ENCODE measurements at regions not wholly inside any gene's neighbourhood (a gene's known extent, or its start where the extent isn't known, plus 50 kb on each side); places are given as distances from the start of the nearest gene placed in this dataset.

DNA sequence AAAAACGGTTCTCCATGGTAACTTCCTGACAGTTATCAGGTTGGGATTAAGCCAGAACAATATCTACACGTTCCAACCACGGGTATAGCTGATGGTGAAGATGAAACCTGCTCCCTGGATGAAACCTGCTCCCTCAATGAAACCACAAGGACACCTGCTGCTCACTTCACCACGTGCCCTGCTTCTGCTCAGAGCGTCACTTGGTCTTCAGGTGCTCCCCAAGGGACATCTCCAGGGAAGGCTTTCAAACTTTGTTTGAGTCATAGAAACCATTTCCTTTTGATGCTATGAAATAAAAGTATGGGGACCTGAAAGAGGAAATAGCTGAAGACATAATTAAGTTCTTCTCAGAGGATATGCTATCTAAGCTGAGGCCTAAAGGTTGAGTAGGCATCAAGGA lies 242.4 kb downstream of the MED10 start:
- H3K36me3 Mint-ChIP-seq (ENCODE audit: insufficient read depth, unreplicated experiment) = no peaks in the 10 kb centered on the region
- BruUV-seq (replicated peaks) = no TSS peak
- no peaks in the 10 kb centered on the region for H3K27me3 Mint-ChIP-seq (ENCODE audit: unreplicated experiment)
- H3K4me3 Mint-ChIP-seq (ENCODE audit: low read depth, unreplicated experiment) = no peak overlapping the region
- CTCF ChIA-PET = no interaction called here
- H3K9me3 Mint-ChIP-seq (ENCODE audit: low read depth, unreplicated experiment) = peaks cover 7% of the 10 kb centered on the region
- no peak overlapping the region for H3K27ac Mint-ChIP-seq (ENCODE audit: unreplicated experiment)
- H3K4me1 Mint-ChIP-seq (ENCODE audit: low read depth, unreplicated experiment) = no peaks in the 10 kb centered on the region
- TF ChIP-seq, protein P1, sequence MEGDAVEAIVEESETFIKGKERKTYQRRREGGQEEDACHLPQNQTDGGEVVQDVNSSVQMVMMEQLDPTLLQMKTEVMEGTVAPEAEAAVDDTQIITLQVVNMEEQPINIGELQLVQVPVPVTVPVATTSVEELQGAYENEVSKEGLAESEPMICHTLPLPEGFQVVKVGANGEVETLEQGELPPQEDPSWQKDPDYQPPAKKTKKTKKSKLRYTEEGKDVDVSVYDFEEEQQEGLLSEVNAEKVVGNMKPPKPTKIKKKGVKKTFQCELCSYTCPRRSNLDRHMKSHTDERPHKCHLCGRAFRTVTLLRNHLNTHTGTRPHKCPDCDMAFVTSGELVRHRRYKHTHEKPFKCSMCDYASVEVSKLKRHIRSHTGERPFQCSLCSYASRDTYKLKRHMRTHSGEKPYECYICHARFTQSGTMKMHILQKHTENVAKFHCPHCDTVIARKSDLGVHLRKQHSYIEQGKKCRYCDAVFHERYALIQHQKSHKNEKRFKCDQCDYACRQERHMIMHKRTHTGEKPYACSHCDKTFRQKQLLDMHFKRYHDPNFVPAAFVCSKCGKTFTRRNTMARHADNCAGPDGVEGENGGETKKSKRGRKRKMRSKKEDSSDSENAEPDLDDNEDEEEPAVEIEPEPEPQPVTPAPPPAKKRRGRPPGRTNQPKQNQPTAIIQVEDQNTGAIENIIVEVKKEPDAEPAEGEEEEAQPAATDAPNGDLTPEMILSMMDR (IDR thresholded peaks at IDR 0.05; ENCODE audit: unreplicated experiment) = no peak
- intact Hi-C loops (cut with micrococcal nuclease; ENCODE audit: unreplicated experiment) = no loop called here
- no peak for DNase-seq

DNA sequence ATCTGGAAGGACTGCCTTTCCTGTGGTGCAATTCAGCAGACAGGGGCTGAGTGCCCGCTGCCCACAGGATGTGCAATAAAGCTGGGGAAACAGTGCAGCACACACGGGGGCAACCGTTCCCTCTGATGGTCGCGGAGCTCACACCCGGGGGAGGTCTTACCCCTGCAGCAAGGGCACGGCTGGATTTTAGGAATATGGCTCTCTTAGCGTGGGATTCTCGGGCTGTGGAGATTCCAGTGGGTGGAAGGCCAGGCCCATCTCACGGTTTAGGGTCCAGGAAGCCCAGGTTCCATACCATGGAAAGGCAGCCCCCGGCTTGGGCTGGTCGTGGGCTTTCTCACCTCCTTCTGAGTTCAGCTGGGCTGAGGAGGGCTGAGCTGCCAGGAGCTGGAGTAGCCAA lies 244.1 kb downstream of the MED10 start:
- TF ChIP-seq, protein P1 (IDR thresholded peaks at IDR 0.05; ENCODE audit: unreplicated experiment) = no peak
- DNase-seq = no peak
- Mint-ChIP-seq H3K27me3 (ENCODE audit: unreplicated experiment) (no peaks in the 10 kb centered on the region), H3K4me3 (ENCODE audit: low read depth, unreplicated experiment) (no peak overlapping the region), H3K36me3 (ENCODE audit: insufficient read depth, unreplicated experiment) (no peaks in the 10 kb centered on the region), H3K4me1 (ENCODE audit: low read depth, unreplicated experiment) (no peaks in the 10 kb centered on the region), H3K27ac (ENCODE audit: unreplicated experiment) (no peak overlapping the region), H3K9me3 (ENCODE audit: low read depth, unreplicated experiment) (peaks cover 5% of the 10 kb centered on the region)
- no TSS peak for BruUV-seq (replicated peaks)
- intact Hi-C loops (cut with micrococcal nuclease; ENCODE audit: unreplicated experiment) = no loop called here
- CTCF ChIA-PET = no interaction called here

DNA sequence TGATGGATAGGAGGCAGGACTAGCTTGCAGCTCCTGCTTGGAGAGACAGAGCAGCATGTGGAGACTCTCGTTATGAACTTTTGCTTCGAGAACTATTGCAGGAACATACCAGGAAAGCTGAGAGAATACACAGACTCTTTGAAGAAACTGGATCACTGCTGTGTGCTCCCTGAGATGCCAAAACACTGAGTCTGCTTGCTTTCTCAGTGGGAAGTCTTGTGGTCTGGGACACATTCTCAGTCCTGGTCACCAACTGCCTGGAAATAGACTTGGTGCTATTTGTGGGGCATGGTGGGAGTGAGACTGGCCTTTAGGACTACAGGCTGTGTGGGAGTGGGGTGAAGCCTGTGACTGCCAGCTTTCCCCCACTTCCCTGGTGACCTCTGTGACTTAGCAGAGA lies 252.6 kb downstream of the MED10 start:
- no peak overlapping the region for H3K27ac Mint-ChIP-seq (ENCODE audit: unreplicated experiment)
- intact Hi-C loops (cut with micrococcal nuclease; ENCODE audit: unreplicated experiment) = no loop called here
- H3K27me3 Mint-ChIP-seq (ENCODE audit: unreplicated experiment) = no peaks in the 10 kb centered on the region
- CTCF ChIA-PET = no interaction called here
- H3K4me3 Mint-ChIP-seq (ENCODE audit: low read depth, unreplicated experiment) = no peak overlapping the region
- H3K9me3 Mint-ChIP-seq (ENCODE audit: low read depth, unreplicated experiment) = peaks cover 19% of the 10 kb centered on the region
- H3K36me3 Mint-ChIP-seq (ENCODE audit: insufficient read depth, unreplicated experiment) = no peaks in the 10 kb centered on the region
- DNase-seq = no peak
- BruUV-seq (replicated peaks) = no TSS peak
- H3K4me1 Mint-ChIP-seq (ENCODE audit: low read depth, unreplicated experiment) = no peaks in the 10 kb centered on the region
- TF ChIP-seq, protein P1 (IDR thresholded peaks at IDR 0.05; ENCODE audit: unreplicated experiment) = no peak

DNA sequence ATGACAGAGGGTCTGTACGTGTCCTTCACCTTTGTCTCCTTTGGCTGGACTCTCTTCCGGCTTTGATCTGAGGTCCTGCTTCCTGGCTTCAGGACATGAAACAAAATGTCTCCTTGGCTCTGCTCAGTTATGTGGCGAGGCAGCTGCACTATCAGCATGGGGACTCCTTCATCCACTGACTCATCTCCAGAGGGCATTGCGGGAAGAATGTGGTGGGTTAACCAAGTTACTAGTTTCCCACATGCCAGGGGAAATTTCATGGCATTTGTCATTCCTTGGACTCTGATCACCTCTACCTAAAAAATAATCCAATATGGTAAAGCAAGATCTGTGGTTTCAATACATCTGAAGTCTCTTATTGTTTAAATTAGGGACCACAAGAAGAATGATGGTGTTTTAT lies 259.7 kb downstream of the MED10 start:
- Mint-ChIP-seq H3K9me3 (ENCODE audit: low read depth, unreplicated experiment) (peaks cover 19% of the 10 kb centered on the region), H3K27me3 (ENCODE audit: unreplicated experiment) (no peaks in the 10 kb centered on the region), H3K27ac (ENCODE audit: unreplicated experiment) (no peak overlapping the region), H3K4me1 (ENCODE audit: low read depth, unreplicated experiment) (no peaks in the 10 kb centered on the region), H3K4me3 (ENCODE audit: low read depth, unreplicated experiment) (no peak overlapping the region), H3K36me3 (ENCODE audit: insufficient read depth, unreplicated experiment) (no peaks in the 10 kb centered on the region)
- DNase-seq = no peak
- no TSS peak for BruUV-seq (replicated peaks)
- CTCF ChIA-PET = no interaction called here
- intact Hi-C loops (cut with micrococcal nuclease; ENCODE audit: unreplicated experiment) = no loop called here
- TF ChIP-seq, protein P1 (IDR thresholded peaks at IDR 0.05; ENCODE audit: unreplicated experiment) = no peak

DNA sequence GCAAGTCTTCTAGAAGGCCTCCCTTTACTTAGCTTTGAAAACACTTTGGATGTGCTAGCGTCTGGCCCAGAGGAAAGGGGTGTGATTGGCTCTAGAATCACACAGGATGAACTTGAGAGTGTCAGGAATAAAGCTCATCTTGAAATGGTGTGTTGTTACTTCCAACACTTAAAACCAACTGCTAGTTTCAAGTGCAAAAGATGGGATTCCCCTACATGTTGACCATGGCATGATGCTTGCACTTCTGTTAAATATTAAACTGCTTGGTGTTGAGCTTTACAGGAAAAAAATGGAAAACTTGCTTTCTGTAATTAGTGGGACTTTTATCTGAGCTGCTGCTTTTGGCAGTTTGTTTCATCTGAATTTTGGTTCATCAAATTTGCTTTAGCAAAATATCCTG lies 261.1 kb downstream of the MED10 start:
- H3K4me1 Mint-ChIP-seq (ENCODE audit: low read depth, unreplicated experiment) = no peaks in the 10 kb centered on the region
- BruUV-seq (replicated peaks) = no TSS peak
- CTCF ChIA-PET = no interaction called here
- peaks cover 20% of the 10 kb centered on the region for H3K9me3 Mint-ChIP-seq (ENCODE audit: low read depth, unreplicated experiment)
- no peak overlapping the region for H3K27ac Mint-ChIP-seq (ENCODE audit: unreplicated experiment)
- no peak for DNase-seq
- no peaks in the 10 kb centered on the region for H3K27me3 Mint-ChIP-seq (ENCODE audit: unreplicated experiment)
- intact Hi-C loops (cut with micrococcal nuclease; ENCODE audit: unreplicated experiment) = no loop called here
- H3K36me3 Mint-ChIP-seq (ENCODE audit: insufficient read depth, unreplicated experiment) = no peaks in the 10 kb centered on the region
- TF ChIP-seq, protein P1 (IDR thresholded peaks at IDR 0.05; ENCODE audit: unreplicated experiment) = no peak
- H3K4me3 Mint-ChIP-seq (ENCODE audit: low read depth, unreplicated experiment) = no peak overlapping the region

Data from Calu3 (cell line).